ENCODE measurements at regions not wholly inside any gene's neighbourhood (a gene's known extent, or its start where the extent isn't known, plus 50 kb on each side); places are given as distances from the start of the nearest gene placed in this dataset.

- DNase-seq (ENCODE audit: low read depth in 1 of 2, low spot score in 1 of 2), result no peak
These were observed 1332.2 kb upstream of the FLRT2 start for GRCh38 chr14:84197704-84198103.

- DNase-seq (ENCODE audit: low read depth in 1 of 2, low spot score in 1 of 2), result no peak
These were observed 1327.5 kb upstream of the FLRT2 start for GRCh38 chr14:84202486-84202885.

- no peak for DNase-seq (ENCODE audit: low read depth in 1 of 2, low spot score in 1 of 2)
These were observed 1326.0 kb upstream of the FLRT2 start for GRCh38 chr14:84203896-84204295.

GRCh38 chr14:84208451-84208850 is 1321.5 kb upstream of the FLRT2 start:
- no peak for DNase-seq (ENCODE audit: low read depth in 1 of 2, low spot score in 1 of 2)

GRCh38 chr14:84209031-84209430 is 1320.9 kb upstream of the FLRT2 start:
- DNase-seq (ENCODE audit: low read depth in 1 of 2, low spot score in 1 of 2), result no peak

GRCh38 chr14:84217066-84217465 is 1312.9 kb upstream of the FLRT2 start:
- DNase-seq (ENCODE audit: low read depth in 1 of 2, low spot score in 1 of 2), result no peak

- no peak for DNase-seq (ENCODE audit: low read depth in 1 of 2, low spot score in 1 of 2)
These were observed 1304.7 kb upstream of the FLRT2 start for GRCh38 chr14:84225268-84225667.

GRCh38 chr14:84228702-84229101 is 1301.2 kb upstream of the FLRT2 start:
- no peak for DNase-seq (ENCODE audit: low read depth in 1 of 2, low spot score in 1 of 2)

GRCh38 chr14:84234281-84234680 is 1295.7 kb upstream of the FLRT2 start:
- no peak for DNase-seq (ENCODE audit: low read depth in 1 of 2, low spot score in 1 of 2)

GRCh38 chr14:84236290-84236689 is 1293.7 kb upstream of the FLRT2 start:
- no peak for DNase-seq (ENCODE audit: low read depth in 1 of 2, low spot score in 1 of 2)

- DNase-seq (ENCODE audit: low read depth in 1 of 2, low spot score in 1 of 2), result no peak
These were observed 1292.1 kb upstream of the FLRT2 start for GRCh38 chr14:84237881-84238280.

- DNase-seq (ENCODE audit: low read depth in 1 of 2, low spot score in 1 of 2), result no peak
These were observed 1282.3 kb upstream of the FLRT2 start for GRCh38 chr14:84247693-84248092.

- no peak for DNase-seq (ENCODE audit: low read depth in 1 of 2, low spot score in 1 of 2)
These were observed 1279.1 kb upstream of the FLRT2 start for GRCh38 chr14:84250893-84251292.

GRCh38 chr14:84251411-84252115 is 1278.4 kb upstream of the FLRT2 start:
- no peak for DNase-seq (ENCODE audit: low read depth in 1 of 2, low spot score in 1 of 2)

GRCh38 chr14:84252706-84253105 is 1277.2 kb upstream of the FLRT2 start:
- DNase-seq (ENCODE audit: low read depth in 1 of 2, low spot score in 1 of 2), result no peak

- DNase-seq (ENCODE audit: low read depth in 1 of 2, low spot score in 1 of 2), result no peak
These were observed 1276.6 kb upstream of the FLRT2 start for GRCh38 chr14:84253326-84253725.

- DNase-seq (ENCODE audit: low read depth in 1 of 2, low spot score in 1 of 2), result no peak
These were observed 1275.7 kb upstream of the FLRT2 start for GRCh38 chr14:84254290-84254689.

GRCh38 chr14:84262932-84263331 is 1267.0 kb upstream of the FLRT2 start:
- no peak for DNase-seq (ENCODE audit: low read depth in 1 of 2, low spot score in 1 of 2)

GRCh38 chr14:84272290-84272721 is 1257.6 kb upstream of the FLRT2 start:
- DNase-seq (ENCODE audit: low read depth in 1 of 2, low spot score in 1 of 2), result no peak

GRCh38 chr14:84273181-84273580 is 1256.8 kb upstream of the FLRT2 start:
- DNase-seq (ENCODE audit: low read depth in 1 of 2, low spot score in 1 of 2), result no peak

GRCh38 chr14:84282618-84283017 is 1247.3 kb upstream of the FLRT2 start:
- DNase-seq (ENCODE audit: low read depth in 1 of 2, low spot score in 1 of 2), result no peak

- DNase-seq (ENCODE audit: low read depth in 1 of 2, low spot score in 1 of 2), result no peak
These were observed 1241.2 kb upstream of the FLRT2 start for GRCh38 chr14:84288781-84289180.

- DNase-seq (ENCODE audit: low read depth in 1 of 2, low spot score in 1 of 2), result no peak
These were observed 1231.2 kb upstream of the FLRT2 start for GRCh38 chr14:84298663-84299195.

All from activated CD4-positive, alpha-beta T cell treated with anti-CD3 and anti-CD28 coated beads, Interleukin-2, amount 50 U/mL, for 24 hours (primary cell).